HepG2 (cell line): ENCODE measurements at regions not wholly inside any gene's neighbourhood (a gene's known extent, or its start where the extent isn't known, plus 50 kb on each side); places are given as distances from the start of the nearest gene placed in this dataset.

Experiments used
- ATAC-seq: fragments of 200-7000 bp; cut with Tn5 transposase; 3 replicates; pipeline ENCODE4 v1.9.1; 2020; ENCODE audit warnings: mild to moderate bottlenecking, moderate library complexity
- BruUV-seq: library from RNA; stranded (reverse); fragments of 400-500 nt; replicated peaks from 2 replicates; lab custom pipeline; 2021; lab: Mats Ljungman, UMichigan
- CTCF ChIA-PET: fragments of 300-600 bp; formaldehyde crosslinking; extraction: SDS; loops from one replicate; lab custom pipeline; 2021; ENCODE audit warnings: low total read pairs, inconsistent platforms, low intra/inter-chr PET ratio; lab: Yijun Ruan, JAX
- POLR2A ChIA-PET: fragments of 350-600 bp; sonication (Branson Sonifier 250); formaldehyde crosslinking; loops from one replicate; lab custom pipeline; 2020; ENCODE audit warnings: antibody characterized with exemption, inconsistent platforms; lab: Yijun Ruan, JAX
- DNase-seq: peaks from one replicate; pipeline ENCODE4 v3.0.0-alpha.2; 2015; ENCODE audit warnings: low spot score
- FAIRE-seq: peaks from 3 replicates; lab custom pipeline; 2011; peaks lifted over from hg19 to GRCh38; lab: Jason Lieb, UNC
- H2AFZ ChIP-seq: one replicate; pipeline ENCODE4 v1.6.1; 2011; ENCODE audit warnings: low read length, inconsistent platforms
- H3K27ac ChIP-seq: fragments of 300-600 bp; 3 replicates; pipeline ENCODE4 v1.8.0; 2011; ENCODE audit warnings: mixed run types, mild to moderate bottlenecking, mixed read lengths, low read length, inconsistent platforms; ENCODE audit not compliant: insufficient read depth; ENCODE audit errors: extremely low read length
- H3K27me3 ChIP-seq, 2 experiments: fragments of 200-600 bp in 1 of 2; 2 replicates in 1 of 2; 3 replicates in 1 of 2; pipeline versions ENCODE4 v1.6.0 to v1.8.0; 2011; ENCODE audit warnings: low read length in 2 of 2, mild to moderate bottlenecking in 2 of 2, moderate library complexity in 2 of 2, inconsistent platforms in 1 of 2; ENCODE audit not compliant: insufficient read depth in 2 of 2, control insufficient read depth in 1 of 2
- H3K36me3 ChIP-seq, 2 experiments: fragments of 200-600 bp in 1 of 2; replicated peaks in 1 of 2; 2 replicates in 1 of 2; 3 replicates in 1 of 2; pipeline versions ENCODE4 v1.5.1 to v1.8.0; 2011; ENCODE audit warnings: low read length in 2 of 2, inconsistent platforms in 1 of 2; ENCODE audit not compliant: insufficient read depth in 2 of 2, control insufficient read depth in 1 of 2
- H3K4me1 ChIP-seq: 2 replicates; pipeline ENCODE4 v1.5.1; 2012; ENCODE audit warnings: low read length, inconsistent platforms; ENCODE audit not compliant: insufficient read depth
- H3K4me2 ChIP-seq: 2 replicates; pipeline ENCODE4 v1.6.0; 2011; ENCODE audit warnings: low read depth, low read length, inconsistent platforms
- H3K4me3 ChIP-seq, 3 experiments: fragments of 200-600 bp in 1 of 3; sonication (generic), shearing (Covaris generic) in 1 of 3; replicated peaks in 1 of 3; 2 replicates each; pipeline ENCODE4 v1.5.1; 2011 to 2016; ENCODE audit warnings: low read length in 3 of 3, inconsistent platforms in 2 of 3, low read depth in 2 of 3, mild to moderate bottlenecking in 2 of 3, control low read depth in 1 of 3, mixed read lengths in 1 of 3; ENCODE audit not compliant: insufficient read depth in 1 of 3
- H3K79me2 ChIP-seq: one replicate; pipeline ENCODE4 v1.6.1; 2011; ENCODE audit warnings: low read length, inconsistent platforms; ENCODE audit not compliant: insufficient read depth
- H3K9ac ChIP-seq: 2 replicates; pipeline ENCODE4 v1.6.0; 2011; ENCODE audit warnings: mild to moderate bottlenecking, low read depth, low read length, inconsistent platforms; ENCODE audit not compliant: insufficient read depth
- H3K9me3 ChIP-seq: 2 replicates; pipeline ENCODE4 v1.5.1; 2012; ENCODE audit warnings: mild to moderate bottlenecking, low read length
- H4K20me1 ChIP-seq: 2 replicates; pipeline ENCODE4 v1.6.0; 2011; ENCODE audit warnings: inconsistent platforms, mild to moderate bottlenecking, low read length, moderate library complexity; ENCODE audit not compliant: insufficient read depth
- HNF4A ChIP-seq: sonication (generic); formaldehyde crosslinking; IDR thresholded peaks from 2 replicates; pipeline ENCODE4 v1.4.0; 2020; ENCODE audit warnings: missing genetic modification reagents
- HNF4G ChIP-seq, 2 experiments: sonication (generic) in 1 of 2; formaldehyde crosslinking in 1 of 2; IDR thresholded peaks; 2 replicates each; pipeline versions ENCODE4 v1.4.0 to v1.6.1; 2011 to 2020; ENCODE audit warnings: borderline replicate concordance in 2 of 2, low read depth in 2 of 2, mild to moderate bottlenecking in 2 of 2, low read length in 1 of 2, missing genetic modification reagents in 1 of 2, moderate library complexity in 1 of 2
- KIAA2018 ChIP-seq: sonication (generic); formaldehyde crosslinking; IDR thresholded peaks from 2 replicates; pipeline ENCODE4 v1.5.0; 2020; ENCODE audit warnings: mild to moderate bottlenecking, missing genetic modification reagents, borderline replicate concordance
- NR2C2 ChIP-seq: sonication (generic); formaldehyde crosslinking; IDR thresholded peaks from 2 replicates; pipeline ENCODE4 v1.4.0; 2020; ENCODE audit warnings: missing genetic modification reagents, mild to moderate bottlenecking, moderate library complexity, borderline replicate concordance
- NR2F6 ChIP-seq, 2 experiments: IDR thresholded peaks; 2 replicates each; pipeline ENCODE4 v1.6.1; 2016; ENCODE audit warnings: antibody characterized with exemption in 1 of 2, mild to moderate bottlenecking in 1 of 2
- PPARG ChIP-seq: conservative IDR thresholded peaks from 2 replicates; pipeline ENCODE4 v1.6.1; 2016; ENCODE audit warnings: missing biosample characterization, missing genetic modification reagents
- SETDB1 ChIP-seq: sonication (generic); formaldehyde crosslinking; IDR thresholded peaks from 2 replicates; pipeline ENCODE4 v1.5.1; 2020; ENCODE audit warnings: missing genetic modification reagents, mild to moderate bottlenecking, borderline replicate concordance
- WGBS: methylation state at CpG from one replicate; pipeline ENCODE4 v1.1.6; 2017; ENCODE audit warnings: low lambda C conversion rate; 5-methylcytosine and 5-hydroxymethylcytosine counted together
- in situ Hi-C: cut with HindIII; loops from 2 replicates; pipeline ENCODE4 v1.10.0; 2017; ENCODE audit warnings: low pct_unique_long_range_greater_than_20kb; ENCODE audit not compliant: extremely low pct_ligation_motif_present
- intact Hi-C: fragments of 100-400 bp; cut with micrococcal nuclease; formaldehyde crosslinking; loops from one replicate; pipeline ENCODE4 v1.10.0; 2022; ENCODE audit not compliant: unreplicated experiment

GRCh38 chr3:68033867-68034266 lies 379.5 kb upstream of the SUCLG2 start:
- no peak overlapping the region for H3K9ac ChIP-seq
- TF ChIP-seq SETDB1 (CRISPR knock-in tag): no peak
- TF ChIP-seq KIAA2018: no peak
- peak; percentile 29; the same call in 1 of the 2 replicates for TF ChIP-seq NR2F6 (IDR thresholded peaks at IDR 0.05)
- TF ChIP-seq NR2F6 (CRISPR knock-in tag; IDR thresholded peaks at IDR 0.05): no peak
- TF ChIP-seq HNF4A (CRISPR knock-in tag): peak; percentile 28; the same call in 1 of the 2 replicates
- peak; percentile 27; the same call in 1 of the 2 replicates for TF ChIP-seq NR2C2 (CRISPR knock-in tag)
- peak; percentile 54; the same call in 1 of the 2 replicates for TF ChIP-seq PPARG (CRISPR knock-in tag)
- TF ChIP-seq HNF4G (IDR thresholded peaks at IDR 0.05; ENCODE audit: borderline replicate concordance, low read depth, low read length): 0 out of 2 replicates have a peak, but pooled peaks have one; percentile 14
- TF ChIP-seq HNF4G (CRISPR knock-in tag; IDR thresholded peaks at IDR 0.05; ENCODE audit: borderline replicate concordance, low read depth): no peak
- TF ChIP-seq, all 625 proteins: peak for 5
- in situ Hi-C loops: no loop called here
- WGBS: 2% methylated on average over 2 of the region's 2 CpGs
- H3K4me3 ChIP-seq: no peak overlapping the region
- 0 out of 2 replicates have a peak, but pooled peaks cover 5% of the 10 kb centered on the region for H3K4me1 ChIP-seq
- CTCF ChIA-PET: no interaction called here
- no peak overlapping the region for H3K27ac ChIP-seq
- POLR2A ChIA-PET: no interaction called here
- no peaks in the 10 kb centered on the region for H3K9me3 ChIP-seq
- ATAC-seq: peak; percentile 22; the same call in 2 of the 3 replicates
- no peak overlapping the region for H2AFZ ChIP-seq
- BruUV-seq: no TSS peak
- H4K20me1 ChIP-seq: no peaks in the 10 kb centered on the region
- FAIRE-seq: no peak
- H3K4me2 ChIP-seq: no peak overlapping the region
- no peaks in the 10 kb centered on the region for H3K27me3 ChIP-seq
- no peaks in the 10 kb centered on the region for H3K36me3 ChIP-seq
- DNase-seq: no peak
- intact Hi-C loops: no loop called here
- no peaks in the 10 kb centered on the region for H3K79me2 ChIP-seq
